Skin of body (tissue), 1 donor: ENCODE measurements at regions not wholly inside any gene's neighbourhood (a gene's known extent, or its start where the extent isn't known, plus 50 kb on each side); places are given as distances from the start of the nearest gene placed in this dataset.
"Not testable (repeated sequence)": the region's sequence is repeated elsewhere in the genome, so short reads cannot be mapped to it uniquely, and the experiment has no call there.

Experiments used
- DNase-seq: peaks from one replicate; lab custom pipeline; 2025; lab: John Stamatoyannopoulos, UW

- no peak for DNase-seq
Measured at GRCh38 chr10:30701451-30702173, 72.1 kb upstream of the LYZL2 start.

DNA sequence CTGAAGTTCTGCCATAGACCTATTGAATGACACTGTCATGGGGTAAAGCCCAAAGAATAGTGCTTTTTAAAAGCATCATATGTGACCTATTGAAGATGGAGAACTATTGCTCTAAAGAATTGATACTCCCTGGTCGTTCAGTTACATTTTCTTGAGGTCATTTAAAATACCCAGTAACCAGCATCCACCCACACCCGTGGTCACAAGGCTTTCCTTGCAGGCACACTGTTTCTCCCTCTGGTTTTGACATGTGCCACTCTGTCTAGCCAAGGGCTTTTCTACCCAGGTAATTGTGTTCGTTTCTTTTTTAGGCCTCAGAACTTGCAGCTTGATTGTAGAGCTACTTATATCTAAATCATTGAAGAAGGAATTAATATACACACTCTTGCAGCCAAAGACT is 68.3 kb upstream of the LYZL2 start:
- DNase-seq = no peak

- not testable (repeated sequence) for DNase-seq
Measured at GRCh38 chr10:30697221-30697620, 67.7 kb upstream of the LYZL2 start.

DNA sequence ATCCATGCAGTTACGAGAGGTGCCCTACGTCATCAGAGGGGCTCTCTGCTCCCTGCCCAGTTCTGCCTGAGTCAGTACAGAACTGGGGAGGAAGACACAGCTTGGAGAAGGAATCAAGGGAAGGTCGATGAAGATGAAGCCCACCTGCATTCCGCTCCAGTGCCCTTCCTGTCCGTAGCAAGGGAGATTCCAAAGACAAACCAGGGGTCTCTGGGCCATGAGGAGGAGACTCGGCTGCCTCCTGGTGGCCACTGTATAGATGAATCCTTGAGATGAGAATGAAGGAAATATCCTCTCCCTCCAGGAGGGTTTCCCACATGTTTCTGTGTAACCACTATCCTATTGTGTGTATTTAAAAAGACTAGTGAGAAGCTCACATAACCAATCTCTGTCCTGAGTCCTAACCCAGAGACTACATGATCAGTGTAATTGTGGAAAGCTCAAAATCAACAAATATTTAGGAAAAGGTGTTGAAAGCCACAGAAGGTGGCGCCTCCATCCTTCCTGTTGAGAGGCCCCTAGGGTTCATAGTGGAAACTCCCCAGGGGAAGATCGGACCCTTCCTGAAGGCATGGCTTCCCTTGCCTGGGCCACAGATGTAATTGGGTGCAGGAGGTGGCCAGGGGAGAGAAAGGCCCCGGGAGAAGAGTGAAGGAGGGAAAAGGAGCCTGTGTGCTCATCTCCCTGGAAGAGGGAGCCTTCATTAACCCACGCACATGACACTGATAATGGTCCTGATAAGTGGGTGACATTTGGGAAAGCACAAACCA is 67.0 kb upstream of the LYZL2 start:
- not testable (repeated sequence) for DNase-seq

- DNase-seq = not testable (repeated sequence)
Measured at GRCh38 chr10:30695481-30696236, 66.1 kb upstream of the LYZL2 start.

- no peak for DNase-seq
Measured at GRCh38 chr10:30694518-30695228, 65.1 kb upstream of the LYZL2 start.

DNA sequence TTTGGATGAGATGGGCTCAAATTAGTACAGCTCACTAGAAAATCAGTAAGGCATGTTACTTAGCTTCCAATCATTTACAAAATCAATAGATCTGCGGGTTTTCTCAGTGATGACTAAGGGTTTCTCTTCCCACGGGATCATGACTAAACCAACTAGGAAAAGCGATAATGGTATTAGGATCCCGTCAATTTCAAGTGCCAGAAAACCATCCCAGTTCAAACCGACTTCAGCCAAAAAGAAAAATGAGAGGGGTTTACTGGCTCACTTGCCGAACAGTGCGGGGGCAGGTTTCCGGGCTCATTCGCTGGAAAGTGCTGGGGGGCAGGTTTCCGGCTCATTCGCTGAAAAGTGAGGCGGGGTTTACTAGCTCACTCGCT is 62.1 kb upstream of the LYZL2 start:
- DNase-seq = peak; percentile 76

DNA sequence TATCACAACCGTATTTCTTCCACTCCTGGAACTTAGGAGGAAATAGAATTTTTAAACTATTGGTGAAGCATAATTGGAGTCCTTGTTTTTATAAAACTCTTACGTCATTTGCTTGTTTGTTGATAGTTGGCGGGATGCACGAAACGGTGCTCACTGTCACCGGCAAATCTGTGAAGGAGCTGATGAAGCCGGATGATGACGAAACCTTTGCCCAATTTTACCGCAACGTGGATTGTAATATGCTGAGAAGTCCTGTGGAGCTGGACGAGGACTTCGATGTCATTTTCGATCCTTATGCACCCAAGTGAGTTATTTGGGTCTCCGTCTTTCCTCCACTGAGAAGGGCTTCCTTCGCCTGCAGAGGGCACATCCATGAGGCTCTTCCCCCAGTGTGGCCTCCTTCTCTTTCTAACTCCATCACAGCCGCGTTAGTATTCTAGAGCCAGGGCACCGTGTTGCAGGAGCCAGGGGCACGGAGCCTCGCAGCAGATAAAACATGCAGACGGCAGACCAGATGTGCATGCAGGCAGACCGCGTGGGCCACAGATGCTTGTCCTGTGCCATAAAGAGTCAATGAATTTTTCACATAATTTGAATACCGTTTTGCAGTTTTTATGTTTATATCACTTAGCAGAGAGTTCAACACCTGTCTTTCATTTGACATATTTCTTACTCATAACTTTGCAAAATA is 61.5 kb upstream of the LYZL2 start:
- DNase-seq = not testable (repeated sequence)

DNA sequence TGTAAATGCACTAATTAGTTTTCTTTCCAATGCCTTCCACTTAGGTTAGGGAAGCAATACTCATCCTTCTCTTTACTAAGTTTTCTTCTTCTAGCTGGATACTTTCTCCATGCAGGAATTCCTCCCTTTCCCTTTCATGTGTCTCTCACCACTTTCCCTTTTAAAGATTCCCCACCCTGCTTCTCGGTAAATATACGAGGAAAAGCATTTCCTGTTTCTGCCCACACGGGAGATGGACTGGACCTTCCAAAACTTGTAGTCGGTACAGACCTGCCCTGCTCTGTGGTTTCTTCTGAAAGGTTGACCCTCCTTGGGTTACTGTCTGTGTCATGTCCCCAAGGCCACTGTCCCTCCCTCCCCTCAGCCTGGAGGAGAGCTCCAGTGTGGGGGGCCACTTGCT is 58.9 kb upstream of the LYZL2 start:
- DNase-seq = no peak

- peak; percentile 57 for DNase-seq
Measured at GRCh38 chr10:30687698-30688213, 58.2 kb upstream of the LYZL2 start.

DNA sequence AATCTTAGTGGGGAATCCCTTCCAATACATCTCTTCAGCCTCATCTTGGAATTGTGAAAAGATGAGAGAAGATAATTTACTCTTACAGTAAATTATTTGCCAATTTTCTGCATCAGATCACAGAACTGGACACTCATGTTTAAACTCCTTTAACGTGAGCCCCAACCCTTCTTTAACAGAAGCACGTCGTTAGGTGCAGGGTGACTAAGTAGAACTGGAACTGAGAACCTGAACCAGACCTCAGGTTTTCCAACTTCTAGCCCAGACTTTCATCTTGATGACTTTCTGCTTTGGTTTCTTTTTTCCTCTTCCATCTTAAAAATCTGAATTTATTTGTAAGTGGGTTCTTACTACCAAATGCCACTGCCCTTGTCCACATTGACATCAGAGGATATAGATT is 57.2 kb upstream of the LYZL2 start:
- DNase-seq = no peak

GRCh38 chr10:30683496-30683895 is 53.9 kb upstream of the LYZL2 start:
- no peak for DNase-seq

GRCh38 chr10:30682377-30683199 is 53.0 kb upstream of the LYZL2 start:
- not testable (repeated sequence) for DNase-seq

DNA sequence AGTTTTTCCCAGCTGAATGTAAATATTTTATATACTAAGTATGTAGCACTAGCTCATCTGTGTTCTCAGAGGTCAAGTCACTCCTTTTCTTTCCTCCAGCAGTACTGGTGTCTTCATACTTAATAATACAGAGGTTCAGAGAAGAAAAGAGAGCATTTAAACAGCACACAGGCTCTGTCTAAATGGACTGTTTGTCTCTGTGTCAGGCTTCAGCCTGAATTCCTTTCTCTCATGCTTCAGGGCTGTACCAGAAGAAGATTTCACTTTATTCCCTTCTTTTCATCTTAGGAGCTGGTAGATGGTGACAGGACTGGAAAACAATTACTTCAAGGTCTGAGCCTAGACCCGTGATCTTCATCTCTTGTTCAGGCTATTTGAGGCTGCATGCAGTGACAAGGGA is 51.4 kb upstream of the LYZL2 start:
- no peak for DNase-seq
